ENCODE measurements at regions not wholly inside any gene's neighbourhood (a gene's known extent, or its start where the extent isn't known, plus 50 kb on each side); places are given as distances from the start of the nearest gene placed in this dataset.

DNA sequence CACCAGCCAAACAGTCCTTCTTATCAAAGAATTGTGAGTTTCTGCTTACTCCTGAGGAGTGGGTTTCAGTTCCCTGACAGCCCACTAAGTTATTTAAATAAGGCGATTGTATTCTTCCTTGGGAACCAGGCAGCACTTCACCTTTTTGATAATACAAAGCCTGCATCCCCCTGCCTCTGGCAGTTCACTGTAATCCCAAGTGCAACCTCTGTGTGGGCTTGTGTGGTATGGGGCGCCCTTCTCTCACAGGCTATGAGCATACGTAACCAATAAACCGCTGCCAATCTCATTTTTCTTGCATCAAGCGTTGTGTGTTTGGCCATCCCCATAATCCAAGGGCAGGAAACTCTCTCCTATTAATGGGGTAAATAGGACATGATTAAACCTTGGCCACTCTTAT is 1025.6 kb downstream of the NSUN3 start:
- no peak for TF ChIP-seq CHD2 (IDR thresholded peaks at IDR 0.05; ENCODE audit: low read depth, low read length)
- TF ChIP-seq ZNF507 (tag; conservative IDR thresholded peaks at IDR 0.05) = no peak
- no peak for TF ChIP-seq NR1H2 (CRISPR knock-in tag; IDR thresholded peaks at IDR 0.05)
- TF ChIP-seq CTCF (IDR thresholded peaks at IDR 0.05 in 2 of 3, conservative IDR thresholded peaks at IDR 0.05 in 1 of 3; ENCODE audit: insufficient read depth in 2 of 3, low read depth in 1 of 3, low read length in 3 of 3) = no peak
- no peak for TF ChIP-seq SMC3 (conservative IDR thresholded peaks at IDR 0.05; ENCODE audit: insufficient read depth, low read depth, low read length)
- no peak for TF ChIP-seq MTF1 (CRISPR knock-in tag; IDR thresholded peaks at IDR 0.05; ENCODE audit: borderline replicate concordance)
- TF ChIP-seq OTX1 (CRISPR knock-in tag; IDR thresholded peaks at IDR 0.05) = no peak
- no peak for TF ChIP-seq ELF2 (CRISPR knock-in tag; IDR thresholded peaks at IDR 0.05)
- TF ChIP-seq ZSCAN32 (CRISPR knock-in tag; IDR thresholded peaks at IDR 0.05) = no peak
- no peak for TF ChIP-seq HDAC1 (IDR thresholded peaks at IDR 0.05)

Data from K562 (cell line).